Upper lobe of left lung (tissue), 6 donors: ENCODE measurements at regions not wholly inside any gene's neighbourhood (a gene's known extent, or its start where the extent isn't known, plus 50 kb on each side); places are given as distances from the start of the nearest gene placed in this dataset.

Experiments
- ATAC-seq, 2 donors: fragments of 200-7000 bp; cut with Tn5 transposase; one replicate each; pipeline ENCODE4 v1.9.1; 2022; ENCODE audit warnings: mild to moderate bottlenecking in 2 of 2, moderate library complexity in 2 of 2; ENCODE audit not compliant: low FRiP score in 2 of 2
- DNase-seq, 2 donors: peaks; one replicate each; pipeline ENCODE4 v3.0.0-alpha.2; 2019 to 2020
- H3K27ac ChIP-seq, 4 donors: fragments of 200-600 bp; sonication (generic); one replicate each; pipeline ENCODE4 v1.5.1; 2016 to 2019
- H3K27me3 ChIP-seq, 4 donors: fragments of 200-600 bp; sonication (generic); one replicate each; pipeline ENCODE4 v1.5.1; 2017 to 2019
- H3K36me3 ChIP-seq, 4 donors: fragments of 200-600 bp; sonication (generic); one replicate each; pipeline ENCODE4 v1.5.1; 2016 to 2019
- H3K4me1 ChIP-seq, 4 donors: fragments of 200-600 bp; sonication (generic); one replicate each; pipeline ENCODE4 v1.5.1; 2018 to 2019
- H3K4me3 ChIP-seq, 4 donors: fragments of 200-600 bp; sonication (generic); one replicate each; pipeline ENCODE4 v1.5.1; 2017 to 2019; ENCODE audit warnings: mild to moderate bottlenecking in 2 of 4, moderate library complexity in 1 of 4
- H3K9me3 ChIP-seq, 4 donors: fragments of 200-600 bp; sonication (generic); one replicate each; pipeline ENCODE4 v1.5.1; 2018 to 2019
- CTCF ChIP-seq, 6 experiments: fragments of 450-650 bp in 4 of 6; fragments of 200-600 bp in 2 of 6; sonication (generic) in 2 of 6; IDR thresholded peaks; one replicate each; pipeline ENCODE4 v1.5.1; 2016 to 2019; ENCODE audit warnings: antibody characterized with exemption in 6 of 6
- EP300 ChIP-seq, 4 donors: sonication (generic); formaldehyde crosslinking; IDR thresholded peaks; one replicate each; pipeline ENCODE4 v1.5.1; 2017; ENCODE audit warnings: antibody characterized with exemption in 4 of 4, control low read depth in 2 of 4
- POLR2A ChIP-seq, 4 donors: fragments of 450-650 bp; IDR thresholded peaks; one replicate each; pipeline ENCODE4 v1.5.1; 2016 to 2017; ENCODE audit warnings: antibody characterized with exemption in 4 of 4, mild to moderate bottlenecking in 2 of 4
- POLR2AphosphoS5 ChIP-seq, 2 donors: sonication (generic); formaldehyde crosslinking; IDR thresholded peaks; one replicate each; pipeline ENCODE4 v1.5.1; 2017; ENCODE audit warnings: antibody characterized with exemption in 2 of 2
- WGBS, 2 donors: methylation state at CpG; one replicate each; pipeline ENCODE4 v1.1.5; 2017 to 2018; 5-methylcytosine and 5-hydroxymethylcytosine counted together
- donor health status: DM: no; HTN: no; CAD: no; lungs with moderate emphysema.
- donor health status: DM: no; HTN: yes; CAD: no; lungs with severe emphysema.

- H3K4me3 ChIP-seq, result no peak overlapping the region
- no peaks in the 10 kb centered on the region for H3K36me3 ChIP-seq
- H3K27ac ChIP-seq, result no peak overlapping the region
- ATAC-seq (no peak), DNase-seq (no peak)
- peaks cover 0 to 7% (median 3%) of the 10 kb centered on the region in 4 donors for H3K4me1 ChIP-seq
- H3K27me3 ChIP-seq, result no peaks in the 10 kb centered on the region
- TF ChIP-seq CTCF (IDR thresholded peaks at IDR 0.05), result no peak
- no peaks in the 10 kb centered on the region for H3K9me3 ChIP-seq
Observed at GRCh38 chr1:60279798-60280197, 206.2 kb upstream of the C1orf87 start.

DNA sequence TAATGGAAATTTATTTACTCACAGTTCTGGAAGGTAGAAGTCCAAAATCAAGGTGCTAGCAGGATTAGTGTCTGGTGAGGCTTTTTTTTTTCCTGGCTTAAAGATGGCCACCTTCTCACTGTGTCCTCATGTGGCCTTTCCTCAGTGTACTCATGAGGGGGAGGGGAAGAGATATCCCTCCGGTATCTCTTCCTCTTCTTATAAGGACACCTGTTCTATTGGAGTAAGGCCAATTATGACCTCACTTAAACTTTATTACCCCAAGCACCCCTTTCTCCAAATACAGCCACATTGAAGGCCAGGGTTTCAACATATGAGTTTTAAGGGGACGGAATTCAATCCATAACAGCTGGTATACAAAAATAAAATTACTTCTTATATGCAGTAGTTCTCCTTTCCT lies 203.7 kb upstream of the C1orf87 start:
- WGBS, 2 donors, result 51 to 56% methylated on average over 2 of the region's 2 CpGs
- DNase-seq (no peak), ATAC-seq (no peak)
- H3K9me3 ChIP-seq, result no peaks in the 10 kb centered on the region
- no peaks in the 10 kb centered on the region for H3K27me3 ChIP-seq
- H3K4me3 ChIP-seq, result no peak overlapping the region
- H3K36me3 ChIP-seq, result no peaks in the 10 kb centered on the region
- H3K4me1 ChIP-seq, result peaks cover 0 to 7% (median 3%) of the 10 kb centered on the region in 4 donors
- TF ChIP-seq POLR2AphosphoS5 (IDR thresholded peaks at IDR 0.05), result no peak
- TF ChIP-seq EP300 (IDR thresholded peaks at IDR 0.05), result no peak
- no peak for TF ChIP-seq CTCF (IDR thresholded peaks at IDR 0.05)
- TF ChIP-seq POLR2A (IDR thresholded peaks at IDR 0.05), result no peak
- no peak overlapping the region for H3K27ac ChIP-seq

GRCh38 chr1:60274422-60275290 lies 201.1 kb upstream of the C1orf87 start:
- TF ChIP-seq POLR2A (IDR thresholded peaks at IDR 0.05) (no peak), POLR2AphosphoS5 (IDR thresholded peaks at IDR 0.05) (no peak), CTCF (IDR thresholded peaks at IDR 0.05) (no peak), EP300 (IDR thresholded peaks at IDR 0.05) (no peak)
- H3K27me3 ChIP-seq, result no peaks in the 10 kb centered on the region
- no peak overlapping the region for H3K27ac ChIP-seq
- DNase-seq (no peak), ATAC-seq (no peak)
- peaks cover 0 to 2% (median 0%) of the 10 kb centered on the region in 4 donors for H3K4me1 ChIP-seq
- H3K9me3 ChIP-seq, result no peaks in the 10 kb centered on the region
- H3K36me3 ChIP-seq, result no peaks in the 10 kb centered on the region
- whole genome bisulfite sequencing, 2 donors, result 65 to 68% methylated on average over 8 of the region's 8 CpGs
- H3K4me3 ChIP-seq, result no peak overlapping the region

- Histone ChIP-seq H3K9me3 (no peaks in the 10 kb centered on the region), H3K4me1 (no peaks in the 10 kb centered on the region), H3K27me3 (no peaks in the 10 kb centered on the region), H3K27ac (no peak overlapping the region), H3K36me3 (no peaks in the 10 kb centered on the region), H3K4me3 (no peak overlapping the region)
- WGBS, 2 donors, result 80 to 86% methylated on average over 1 of the region's 1 CpG
- DNase-seq (no peak), ATAC-seq (no peak)
- TF ChIP-seq EP300 (IDR thresholded peaks at IDR 0.05) (no peak), POLR2AphosphoS5 (IDR thresholded peaks at IDR 0.05) (no peak)
Observed at GRCh38 chr1:60273185-60273584, 199.6 kb upstream of the C1orf87 start.

DNA sequence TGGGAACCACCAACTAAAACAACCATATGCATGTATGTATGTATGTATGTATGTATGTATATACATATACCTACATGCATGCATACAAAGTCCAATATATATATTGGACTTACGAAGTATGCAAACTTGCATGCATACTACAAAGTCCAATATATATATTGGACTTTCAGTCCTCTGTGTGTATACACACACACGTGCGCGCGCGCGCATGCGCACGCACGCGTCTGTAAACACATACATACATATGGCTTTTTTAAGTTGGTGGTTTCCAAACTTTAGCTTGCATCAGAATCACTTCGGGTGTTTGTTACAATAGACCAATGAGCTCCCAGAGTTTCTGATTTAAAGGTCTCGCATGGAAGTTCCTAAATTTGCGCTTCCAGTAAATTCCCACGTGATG lies 197.5 kb upstream of the C1orf87 start:
- Histone ChIP-seq H3K36me3 (no peaks in the 10 kb centered on the region), H3K4me3 (no peak overlapping the region), H3K27ac (no peak overlapping the region), H3K9me3 (no peaks in the 10 kb centered on the region), H3K27me3 (no peaks in the 10 kb centered on the region), H3K4me1 (no peaks in the 10 kb centered on the region)
- DNase-seq (peak in 1 of 2 donors; percentile 66), ATAC-seq (no peak)
- TF ChIP-seq EP300 (IDR thresholded peaks at IDR 0.05), result no peak
- no peak for TF ChIP-seq CTCF (IDR thresholded peaks at IDR 0.05)
- no peak for TF ChIP-seq POLR2AphosphoS5 (IDR thresholded peaks at IDR 0.05)
- no peak for TF ChIP-seq POLR2A (IDR thresholded peaks at IDR 0.05)
- 98 to 99% methylated on average over 15 of the region's 15 CpGs for WGBS, 2 donors
